ENCODE measurements at regions not wholly inside any gene's neighbourhood (a gene's known extent, or its start where the extent isn't known, plus 50 kb on each side); places are given as distances from the start of the nearest gene placed in this dataset.

GRCh38 chr12:67761566-67761965, 113.0 kb downstream of the DYRK2 start:
- TF ChIP-seq CTCF (IDR thresholded peaks at IDR 0.05; ENCODE audit: low read depth, low read length) (no peak), POLR2A (IDR thresholded peaks at IDR 0.05; ENCODE audit: extremely low read depth, insufficient read length) (no peak), MAX (IDR thresholded peaks at IDR 0.05; ENCODE audit: low read depth, low read length) (no peak)

Data from NB4 (cell line).